ENCODE measurements at regions not wholly inside any gene's neighbourhood (a gene's known extent, or its start where the extent isn't known, plus 50 kb on each side); places are given as distances from the start of the nearest gene placed in this dataset.

- Mint-ChIP-seq H3K4me1 (ENCODE audit: low read depth) (peaks cover 8% of the 10 kb centered on the region), H3K27me3 (ENCODE audit: insufficient read depth) (peaks cover 5% of the 10 kb centered on the region; the same call in 1 of the 2 replicates), H3K27ac (no peak overlapping the region), H3K36me3 (ENCODE audit: low read depth) (no peaks in the 10 kb centered on the region), H3K4me3 (no peak overlapping the region), H3K9me3 (no peaks in the 10 kb centered on the region)
- TF ChIP-seq, protein P1, sequence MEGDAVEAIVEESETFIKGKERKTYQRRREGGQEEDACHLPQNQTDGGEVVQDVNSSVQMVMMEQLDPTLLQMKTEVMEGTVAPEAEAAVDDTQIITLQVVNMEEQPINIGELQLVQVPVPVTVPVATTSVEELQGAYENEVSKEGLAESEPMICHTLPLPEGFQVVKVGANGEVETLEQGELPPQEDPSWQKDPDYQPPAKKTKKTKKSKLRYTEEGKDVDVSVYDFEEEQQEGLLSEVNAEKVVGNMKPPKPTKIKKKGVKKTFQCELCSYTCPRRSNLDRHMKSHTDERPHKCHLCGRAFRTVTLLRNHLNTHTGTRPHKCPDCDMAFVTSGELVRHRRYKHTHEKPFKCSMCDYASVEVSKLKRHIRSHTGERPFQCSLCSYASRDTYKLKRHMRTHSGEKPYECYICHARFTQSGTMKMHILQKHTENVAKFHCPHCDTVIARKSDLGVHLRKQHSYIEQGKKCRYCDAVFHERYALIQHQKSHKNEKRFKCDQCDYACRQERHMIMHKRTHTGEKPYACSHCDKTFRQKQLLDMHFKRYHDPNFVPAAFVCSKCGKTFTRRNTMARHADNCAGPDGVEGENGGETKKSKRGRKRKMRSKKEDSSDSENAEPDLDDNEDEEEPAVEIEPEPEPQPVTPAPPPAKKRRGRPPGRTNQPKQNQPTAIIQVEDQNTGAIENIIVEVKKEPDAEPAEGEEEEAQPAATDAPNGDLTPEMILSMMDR (IDR thresholded peaks at IDR 0.05): no peak
- DNase-seq: no peak
Measured at GRCh38 chr2:8215159-8215863, 466.5 kb upstream of the ID2 start.

- TF ChIP-seq, protein P1 (IDR thresholded peaks at IDR 0.05): no peak
- Mint-ChIP-seq H3K4me1 (ENCODE audit: low read depth) (peaks cover 8% of the 10 kb centered on the region), H3K27me3 (ENCODE audit: insufficient read depth) (peaks cover 5% of the 10 kb centered on the region; the same call in 1 of the 2 replicates), H3K27ac (no peak overlapping the region), H3K9me3 (no peaks in the 10 kb centered on the region), H3K4me3 (no peak overlapping the region), H3K36me3 (ENCODE audit: low read depth) (no peaks in the 10 kb centered on the region)
- no peak for DNase-seq
Measured at GRCh38 chr2:8215982-8216381, 465.9 kb upstream of the ID2 start.

- Mint-ChIP-seq H3K27me3 (ENCODE audit: insufficient read depth) (peaks cover 8% of the 10 kb centered on the region; the same call in 1 of the 2 replicates), H3K9me3 (no peaks in the 10 kb centered on the region), H3K4me3 (no peak overlapping the region), H3K27ac (no peak overlapping the region), H3K36me3 (ENCODE audit: low read depth) (no peaks in the 10 kb centered on the region), H3K4me1 (ENCODE audit: low read depth) (peaks cover 8% of the 10 kb centered on the region)
- DNase-seq: no peak
- TF ChIP-seq, protein P1 (IDR thresholded peaks at IDR 0.05): no peak
Measured at GRCh38 chr2:8216397-8216796, 465.5 kb upstream of the ID2 start.

- no peak for DNase-seq
- TF ChIP-seq, protein P1 (IDR thresholded peaks at IDR 0.05): no peak
- Mint-ChIP-seq H3K27me3 (ENCODE audit: insufficient read depth) (peaks cover 9% of the 10 kb centered on the region; the same call in 1 of the 2 replicates), H3K4me3 (no peak overlapping the region), H3K9me3 (no peaks in the 10 kb centered on the region), H3K27ac (no peak overlapping the region), H3K36me3 (ENCODE audit: low read depth) (no peaks in the 10 kb centered on the region), H3K4me1 (ENCODE audit: low read depth) (peaks cover 8% of the 10 kb centered on the region)
Measured at GRCh38 chr2:8217468-8218030, 464.3 kb upstream of the ID2 start.

GRCh38 chr2:8219096-8219495 is 462.8 kb upstream of the ID2 start:
- no peaks in the 10 kb centered on the region for H3K9me3 Mint-ChIP-seq
- no peak for DNase-seq
- H3K27me3 Mint-ChIP-seq (ENCODE audit: insufficient read depth): peaks cover 14% of the 10 kb centered on the region; the same call in 1 of the 2 replicates
- H3K4me1 Mint-ChIP-seq (ENCODE audit: low read depth): peaks cover 5% of the 10 kb centered on the region
- H3K4me3 Mint-ChIP-seq: no peak overlapping the region
- TF ChIP-seq, protein P1 (IDR thresholded peaks at IDR 0.05): no peak
- H3K36me3 Mint-ChIP-seq (ENCODE audit: low read depth): no peaks in the 10 kb centered on the region
- H3K27ac Mint-ChIP-seq: no peak overlapping the region

Measured in HFFc6 (cell line).